HG02642 (cell line): ENCODE measurements at regions not wholly inside any gene's neighbourhood (a gene's known extent, or its start where the extent isn't known, plus 50 kb on each side); places are given as distances from the start of the nearest gene placed in this dataset.

ENCODE experiments used
- ATAC-seq: cut with Tn5 transposase; IDR thresholded peaks from one replicate; pipeline ENCODE4 v1.9.1; 2021; ENCODE audit warnings: mild to moderate bottlenecking; ENCODE audit not compliant: unreplicated experiment, poor library complexity

- ATAC-seq: no peak
Measured at GRCh38 chr10:3692387-3692999, 92.5 kb downstream of the KLF6 start.

- ATAC-seq: no peak
Measured at GRCh38 chr10:3691482-3691881, 93.5 kb downstream of the KLF6 start.

GRCh38 chr10:3689871-3690510, 95.0 kb downstream of the KLF6 start:
- no peak for ATAC-seq

- no peak for ATAC-seq
Measured at GRCh38 chr10:3687510-3688081, 97.4 kb downstream of the KLF6 start.

- no peak for ATAC-seq
Measured at GRCh38 chr10:3685384-3685783, 99.6 kb downstream of the KLF6 start.

- ATAC-seq: no peak
Measured at GRCh38 chr10:3684891-3685290, 100.1 kb downstream of the KLF6 start.

GRCh38 chr10:3683560-3683959, 101.4 kb downstream of the KLF6 start:
- no peak for ATAC-seq

- ATAC-seq: no peak
Measured at GRCh38 chr10:3682745-3683144, 102.3 kb downstream of the KLF6 start.

- no peak for ATAC-seq
Measured at GRCh38 chr10:3681642-3682554, 103.1 kb downstream of the KLF6 start.

- ATAC-seq: no peak
Measured at GRCh38 chr10:3679950-3680629, 104.9 kb downstream of the KLF6 start.

- ATAC-seq: no peak
Measured at GRCh38 chr10:3678629-3679227, 106.3 kb downstream of the KLF6 start.

- ATAC-seq: no peak
Measured at GRCh38 chr10:3676564-3676963, 108.4 kb downstream of the KLF6 start.

GRCh38 chr10:3672220-3672619, 112.8 kb downstream of the KLF6 start:
- no peak for ATAC-seq

- ATAC-seq: no peak
Measured at GRCh38 chr10:3671386-3671955, 113.5 kb downstream of the KLF6 start.

- no peak for ATAC-seq
Measured at GRCh38 chr10:3668966-3669330, 116.1 kb downstream of the KLF6 start.

- ATAC-seq: no peak
Measured at GRCh38 chr10:3668276-3668965, 116.6 kb downstream of the KLF6 start.

- no peak for ATAC-seq
Measured at GRCh38 chr10:3666525-3667302, 118.3 kb downstream of the KLF6 start.

GRCh38 chr10:3665316-3665908, 119.6 kb downstream of the KLF6 start:
- ATAC-seq: no peak
